ENCODE measurements at regions not wholly inside any gene's neighbourhood (a gene's known extent, or its start where the extent isn't known, plus 50 kb on each side); places are given as distances from the start of the nearest gene placed in this dataset.

- no peak for TF ChIP-seq CTCF (IDR thresholded peaks at IDR 0.05; ENCODE audit: low read depth, low read length)
- no peak for TF ChIP-seq EZH2phosphoT487 (IDR thresholded peaks at IDR 0.05; ENCODE audit: low read depth)
These were observed 339.7 kb downstream of the PTPRC start for GRCh38 chr1:198978523-198978922.

All from OCI-LY3 (cell line).